Stimulated activated CD4-positive, alpha-beta T cell treated with anti-CD3 and anti-CD28 coated beads, Interleukin-12 subunit alpha, Interleukin-12 subunit beta, amount 100 ng/mL, for 24 hours (primary cell): ENCODE measurements at regions not wholly inside any gene's neighbourhood (a gene's known extent, or its start where the extent isn't known, plus 50 kb on each side); places are given as distances from the start of the nearest gene placed in this dataset.

Experiments used
- DNase-seq, 2 experiments: peaks; one replicate each; pipeline ENCODE4 v3.0.0-alpha.2; 2020; ENCODE audit warnings: low read depth in 2 of 2

DNA sequence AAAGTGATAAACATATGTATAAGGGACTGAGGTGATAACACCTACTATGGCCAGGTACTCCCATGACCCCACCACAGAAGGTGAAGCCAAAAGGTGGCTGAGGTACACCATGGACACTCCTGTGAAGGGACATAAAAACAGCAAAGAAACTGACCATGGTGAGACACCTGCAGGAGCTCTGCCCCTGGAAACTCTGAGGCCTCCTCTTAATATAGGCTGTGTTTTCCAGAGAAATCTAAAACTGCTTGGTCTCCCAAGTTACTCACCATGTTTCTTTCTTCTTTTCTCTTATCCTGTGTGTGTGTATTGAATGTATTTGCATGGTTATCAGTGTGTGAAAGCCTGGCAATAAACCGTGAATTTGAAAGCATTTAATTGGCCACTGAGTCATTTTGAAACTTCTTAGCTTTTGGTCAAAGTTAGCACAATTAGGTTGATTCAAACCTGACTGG is 739.3 kb upstream of the GCFC2 start:
- no peak for DNase-seq

DNA sequence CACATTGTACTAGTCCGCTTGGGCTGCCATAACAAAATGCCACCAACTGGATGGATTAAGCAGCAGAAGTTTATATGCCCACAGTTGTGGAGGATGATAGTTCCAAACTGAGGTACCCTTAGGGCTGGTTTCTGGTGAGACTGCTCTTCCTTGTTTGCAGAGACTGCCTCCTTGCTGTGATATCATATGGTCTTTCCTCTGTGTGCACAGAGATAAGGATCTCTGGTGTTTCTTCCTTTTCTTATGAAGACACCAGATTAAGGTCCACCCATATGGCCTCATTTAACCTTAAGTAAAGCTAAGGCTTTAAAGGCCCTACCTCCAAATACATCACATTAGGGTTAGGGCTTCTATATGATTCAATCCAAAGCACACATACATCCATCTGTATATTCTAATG is 738.2 kb upstream of the GCFC2 start:
- no peak for DNase-seq

DNA sequence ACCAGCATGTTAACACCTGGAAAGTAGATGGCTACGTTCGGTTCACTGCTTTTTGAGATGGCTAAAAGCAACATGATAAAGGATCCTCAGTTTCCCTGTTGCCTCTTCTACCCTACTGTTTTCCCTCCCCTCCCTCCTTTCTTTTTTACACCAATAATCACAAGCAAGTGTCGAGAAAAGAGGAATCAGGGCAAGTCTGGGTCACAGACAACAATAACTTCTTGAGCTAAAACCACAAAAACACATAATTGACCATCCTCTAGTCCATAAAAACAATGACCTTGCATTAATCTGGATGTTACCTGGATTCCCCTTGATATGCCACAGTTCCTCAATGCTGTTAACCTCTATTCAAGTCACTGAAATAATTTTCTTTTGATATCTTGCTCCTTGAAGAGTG is 736.6 kb upstream of the GCFC2 start:
- DNase-seq: no peak

DNA sequence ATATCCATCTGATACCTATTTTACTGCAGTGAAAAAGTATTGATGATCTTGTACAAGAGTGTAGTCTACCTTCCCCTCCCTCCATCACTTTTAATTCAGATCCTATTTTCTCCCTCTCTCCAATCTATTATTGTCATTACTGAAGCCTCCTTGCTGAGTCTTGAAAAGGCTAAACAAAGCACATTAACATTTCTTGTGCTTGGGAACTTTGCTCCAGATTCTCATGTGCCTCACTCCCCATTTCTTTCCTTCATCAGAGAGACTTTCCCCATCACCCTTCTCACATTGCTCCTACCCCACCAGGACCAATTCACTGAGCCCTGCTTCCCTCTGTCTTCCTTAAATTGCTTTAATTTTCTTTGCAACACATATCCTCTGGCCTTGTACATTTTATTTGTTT is 736.2 kb upstream of the GCFC2 start:
- DNase-seq: no peak

DNA sequence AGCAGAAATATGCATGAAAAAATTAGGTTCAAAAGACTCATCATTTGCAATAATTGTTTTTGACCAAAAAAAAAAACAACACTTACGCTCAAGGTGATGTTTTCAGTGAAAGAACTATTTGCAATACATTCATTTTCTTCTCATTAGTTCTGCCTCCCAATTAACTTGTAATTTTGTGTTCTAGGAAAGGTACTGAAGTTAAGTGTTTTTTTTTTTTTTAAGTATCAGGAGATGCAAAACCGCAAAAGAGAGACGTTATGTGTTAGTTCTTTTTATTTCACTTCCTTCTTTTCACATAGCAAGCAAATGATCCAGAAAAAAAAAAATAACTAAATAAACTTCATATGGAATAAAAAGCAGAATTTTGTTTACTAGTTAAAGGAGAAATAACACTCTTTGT is 735.2 kb upstream of the GCFC2 start:
- DNase-seq: no peak

DNA sequence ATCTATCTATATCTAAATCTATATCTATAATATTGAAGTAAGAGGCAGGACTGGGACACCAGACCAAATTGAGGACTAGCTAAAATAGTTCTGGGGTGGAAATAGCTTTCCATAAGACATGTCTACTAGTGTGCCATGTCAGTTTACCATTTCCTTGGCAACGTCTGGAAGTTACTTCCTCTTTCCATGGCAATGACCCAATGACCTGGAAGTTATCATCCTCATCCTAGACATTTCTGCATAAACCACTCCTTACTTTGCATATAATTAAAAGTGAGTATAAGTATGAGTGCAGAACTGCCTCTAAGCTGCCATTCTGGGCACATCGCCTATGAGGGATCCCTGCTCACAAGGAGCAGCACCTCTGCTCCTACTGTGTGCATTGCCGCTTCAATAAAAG is 734.0 kb upstream of the GCFC2 start:
- DNase-seq: no peak

DNA sequence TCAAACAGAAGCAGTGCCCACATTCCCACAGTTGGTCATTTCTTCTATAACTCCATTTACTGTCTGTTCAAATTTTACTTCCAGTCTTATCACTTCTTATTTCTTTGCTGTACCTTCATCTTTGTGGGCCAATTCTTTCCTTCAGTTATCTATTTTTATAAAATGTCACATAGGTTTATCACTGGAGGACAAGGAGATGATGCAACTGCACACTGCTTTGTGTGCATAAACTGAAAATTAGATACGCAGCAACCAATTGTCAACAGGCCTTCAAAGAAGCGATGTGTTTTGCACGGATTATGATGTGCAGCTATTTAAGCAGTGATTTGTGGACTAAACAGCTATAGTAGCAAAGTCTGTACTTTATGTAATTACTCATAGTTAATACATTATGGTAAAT is 726.8 kb upstream of the GCFC2 start:
- DNase-seq: no peak

DNA sequence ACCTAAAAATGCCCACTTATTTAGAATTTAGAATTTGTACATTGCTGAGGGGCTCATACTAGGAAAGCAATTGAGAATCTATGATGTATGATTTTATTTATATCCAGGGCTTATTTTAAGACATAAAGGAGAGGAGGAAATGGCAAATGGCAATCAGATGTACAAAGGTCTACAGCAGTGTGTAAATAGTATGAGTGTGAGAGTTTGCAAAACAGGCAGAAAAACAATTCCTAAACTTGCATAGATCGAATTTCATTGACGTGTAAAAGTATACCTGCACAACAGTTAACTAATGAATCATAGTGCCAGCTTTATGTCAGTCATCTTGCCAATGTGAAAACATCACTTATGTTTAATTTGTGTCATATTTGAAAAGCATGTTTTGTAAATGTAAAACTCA is 718.7 kb upstream of the GCFC2 start:
- no peak for DNase-seq

DNA sequence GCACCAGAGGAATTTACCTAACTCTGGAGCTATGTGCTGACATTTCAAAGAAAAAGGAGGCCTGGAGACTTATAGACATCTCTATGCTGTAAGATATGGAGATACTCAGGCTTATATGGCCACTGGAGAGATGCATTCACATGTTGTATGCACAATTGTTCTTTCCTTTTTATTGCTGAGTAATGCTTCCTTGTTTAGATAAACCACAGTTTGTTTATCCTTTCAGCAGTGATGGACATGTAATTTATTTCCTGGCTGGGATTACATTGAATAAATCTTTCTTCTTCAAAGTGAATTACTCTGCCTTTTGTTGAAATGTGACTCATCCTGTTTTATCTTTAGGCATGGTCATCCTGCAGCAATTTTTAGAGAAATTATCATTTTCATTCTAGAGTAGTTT is 716.7 kb upstream of the GCFC2 start:
- no peak for DNase-seq

DNA sequence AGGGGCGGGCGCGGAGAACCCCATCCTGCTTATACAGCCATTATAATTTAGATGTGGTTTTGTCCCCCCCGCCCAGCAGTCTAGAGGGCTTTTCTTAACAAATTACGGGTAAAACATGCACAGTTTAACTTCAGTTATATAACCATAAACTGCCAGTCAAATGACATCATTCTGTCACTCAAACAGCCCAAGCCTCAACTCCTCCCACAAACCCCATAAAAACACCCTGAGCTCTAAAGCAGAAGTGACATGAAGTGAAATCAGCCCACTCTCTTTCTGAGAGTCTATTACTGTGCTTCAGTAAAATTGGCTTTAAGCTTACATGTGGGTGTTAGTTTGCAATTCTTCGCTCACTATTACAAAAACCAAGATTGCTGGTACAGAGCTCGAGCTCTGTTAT is 705.1 kb upstream of the GCFC2 start:
- no peak for DNase-seq

DNA sequence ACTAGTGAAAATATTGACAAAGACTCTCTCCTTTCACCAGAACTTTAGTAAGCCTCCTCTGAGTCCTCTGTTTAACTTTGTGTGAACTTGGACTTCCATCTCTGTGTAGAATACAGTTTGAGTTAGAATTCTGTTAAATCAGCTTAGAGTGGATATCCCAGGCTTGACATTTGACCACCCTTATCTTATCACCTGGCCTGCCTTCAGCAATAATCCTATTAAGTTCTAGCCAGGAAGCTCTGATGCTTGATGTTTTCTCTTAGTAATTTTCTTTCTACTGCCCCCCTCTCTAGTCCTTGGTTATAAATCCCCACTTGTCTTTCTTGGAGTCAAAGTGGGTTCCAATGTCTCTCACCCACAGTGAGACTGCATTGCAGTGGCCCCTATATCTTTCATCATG is 702.7 kb upstream of the GCFC2 start:
- DNase-seq: no peak

DNA sequence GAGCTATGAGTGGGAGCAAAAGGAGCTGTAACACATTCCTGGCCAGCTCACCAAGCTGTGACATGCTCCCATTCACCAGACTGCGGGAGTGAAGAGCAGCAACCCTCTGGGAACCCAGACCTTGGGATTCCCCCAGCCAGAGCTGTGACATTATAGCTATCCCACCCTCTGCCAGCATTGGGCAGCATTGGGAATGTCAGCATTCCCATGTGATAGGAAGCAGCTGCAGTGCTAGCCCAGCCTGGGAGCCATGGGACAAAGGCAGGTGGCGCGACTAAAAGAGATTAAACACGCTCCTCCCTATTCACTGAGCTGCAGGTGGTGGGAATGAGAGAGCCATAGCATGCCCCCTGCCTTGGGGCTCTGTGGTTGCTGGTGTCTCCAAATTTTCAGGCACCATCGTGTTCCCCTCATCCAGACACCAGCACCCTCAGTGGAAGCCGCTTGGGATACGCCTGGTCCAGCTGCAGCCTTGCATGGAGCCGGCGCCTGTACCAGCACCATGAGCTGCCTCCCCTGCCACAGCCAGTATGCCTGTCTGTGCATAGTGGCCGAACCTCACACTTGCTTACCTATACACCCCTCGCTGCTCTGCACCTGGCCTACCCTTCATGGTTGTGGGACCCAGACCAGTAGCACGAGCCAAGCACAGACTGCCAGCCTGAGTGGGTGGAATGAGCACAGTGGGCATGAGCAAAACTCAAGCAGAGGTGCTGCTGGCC is 695.6 kb upstream of the GCFC2 start:
- no peak for DNase-seq

DNA sequence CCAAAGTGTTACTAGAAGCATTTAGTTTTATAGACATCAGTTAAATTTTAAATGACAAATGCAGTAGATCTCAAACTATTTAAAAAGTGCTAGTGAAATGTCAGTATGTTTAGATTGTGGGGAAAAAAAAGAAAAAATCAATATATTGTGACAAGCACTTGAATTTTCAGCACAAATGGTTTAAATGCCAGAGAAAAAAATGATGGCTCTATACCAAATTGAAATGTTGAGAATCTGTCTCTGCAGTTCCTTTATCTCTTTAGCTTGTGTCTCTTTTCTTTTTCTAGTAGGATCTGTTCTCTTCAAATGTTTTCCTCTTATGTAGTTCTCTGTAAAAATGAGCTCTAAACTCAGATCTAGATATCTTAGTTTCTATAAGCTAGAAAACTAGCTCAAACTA is 682.6 kb upstream of the GCFC2 start:
- DNase-seq: no peak

DNA sequence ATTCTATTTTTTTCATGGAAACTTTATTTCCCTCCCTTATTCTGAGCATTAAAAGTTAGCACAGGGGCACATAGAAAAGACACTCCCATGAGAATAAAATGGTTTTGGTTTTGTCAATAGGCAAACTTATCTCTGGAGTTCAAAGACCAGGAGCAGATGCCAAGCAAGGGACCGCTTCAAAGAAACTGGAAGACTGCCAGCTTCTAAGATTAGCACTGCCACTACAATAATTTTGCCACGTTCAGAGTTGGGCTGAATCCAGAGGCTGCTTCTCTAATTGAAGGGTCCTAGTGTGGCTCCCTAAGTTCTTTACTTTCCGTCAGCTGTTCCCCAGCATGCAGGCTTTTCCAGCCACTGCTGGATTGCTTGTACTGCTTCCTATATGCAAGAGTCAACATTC is 681.0 kb upstream of the GCFC2 start:
- no peak for DNase-seq

DNA sequence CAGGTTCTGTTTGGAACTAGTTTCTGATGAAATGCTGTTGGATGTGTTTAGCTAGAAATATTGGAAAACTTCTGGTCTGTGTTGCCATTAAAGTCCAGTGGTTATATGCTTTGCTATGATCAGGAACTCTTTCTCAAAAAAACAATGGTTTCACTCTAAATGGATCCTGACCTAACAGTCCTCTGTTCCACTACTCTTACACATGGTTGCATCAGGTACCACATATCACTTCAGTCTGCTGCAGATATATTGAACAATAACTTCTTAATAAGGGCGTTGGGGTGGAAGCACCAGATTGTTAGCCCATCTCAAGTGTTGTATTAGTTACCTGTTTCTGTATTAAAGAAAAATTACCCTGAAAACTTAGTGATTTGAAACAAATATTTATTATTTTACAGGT is 676.6 kb upstream of the GCFC2 start:
- DNase-seq: no peak

DNA sequence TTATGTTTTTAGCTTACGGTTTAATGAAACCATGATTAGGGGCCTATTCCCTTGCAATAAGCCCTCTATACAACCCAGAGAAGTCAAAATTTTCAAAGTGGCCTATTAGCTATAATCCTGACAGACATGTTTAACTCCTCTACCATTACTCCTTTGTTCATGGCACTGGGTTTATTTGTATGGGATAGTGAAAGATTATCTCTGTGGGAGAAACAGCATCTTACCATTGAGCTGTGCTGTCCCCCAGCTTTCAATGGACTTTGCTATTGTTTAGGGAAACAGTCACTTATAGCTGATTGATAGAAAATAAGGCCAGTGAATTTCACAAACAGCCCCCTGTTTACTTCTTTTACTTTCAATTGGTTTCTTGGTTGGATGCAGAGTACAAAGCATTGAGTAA is 675.2 kb upstream of the GCFC2 start:
- DNase-seq: no peak

DNA sequence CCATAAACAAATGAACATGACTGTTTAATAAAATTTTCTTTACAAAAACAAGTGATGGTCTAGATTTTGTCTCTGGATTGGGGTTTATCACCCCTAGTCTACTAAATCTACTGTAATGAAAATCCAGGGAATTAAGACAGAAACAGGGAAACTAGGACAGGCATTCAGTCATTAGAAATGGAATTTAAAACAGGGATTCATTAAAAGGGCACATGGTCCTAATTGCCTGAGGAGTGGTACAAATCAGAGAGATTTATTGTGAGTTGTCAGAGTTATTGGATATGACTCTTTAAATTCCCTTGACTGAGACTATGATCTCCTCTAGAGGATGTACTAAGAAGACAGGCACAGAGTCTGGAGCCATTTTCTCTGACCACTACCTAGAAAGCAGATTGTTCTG is 670.9 kb upstream of the GCFC2 start:
- no peak for DNase-seq

DNA sequence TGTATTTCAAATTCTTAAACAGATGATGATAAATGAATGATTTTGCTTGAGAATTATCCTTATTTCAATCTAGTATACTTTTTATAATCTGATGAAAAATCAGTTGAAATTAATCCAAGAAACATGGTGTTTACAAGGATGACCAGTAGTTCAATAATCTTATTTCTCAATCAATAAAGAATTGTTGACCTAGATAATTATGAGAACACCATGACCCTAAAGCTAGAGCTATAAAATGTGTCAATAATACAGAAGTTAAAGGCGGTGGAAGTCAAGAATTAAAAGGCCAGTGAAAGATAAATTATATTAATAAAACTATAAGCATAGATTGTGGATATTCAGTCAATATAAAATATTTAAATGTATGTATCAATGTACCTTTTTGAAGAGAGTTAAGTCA is 667.4 kb upstream of the GCFC2 start:
- no peak for DNase-seq

DNA sequence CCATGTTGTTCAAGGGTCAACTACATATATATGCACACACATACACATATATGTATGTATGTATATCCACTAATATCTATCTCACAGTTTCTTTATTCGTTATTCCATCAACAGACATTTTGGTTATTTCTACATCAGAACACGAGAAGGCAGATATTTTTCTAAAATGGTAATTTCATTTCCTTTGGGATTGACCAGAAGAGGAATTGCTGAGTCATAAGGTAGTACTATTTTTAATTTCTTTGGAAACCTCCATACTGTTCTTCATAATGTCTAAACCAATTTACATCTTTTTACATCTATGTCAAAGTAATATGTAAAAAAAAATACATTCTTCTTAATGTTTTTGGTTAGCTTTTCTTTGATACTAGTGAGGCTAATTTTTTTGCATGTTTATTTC is 630.7 kb upstream of the GCFC2 start:
- no peak for DNase-seq

DNA sequence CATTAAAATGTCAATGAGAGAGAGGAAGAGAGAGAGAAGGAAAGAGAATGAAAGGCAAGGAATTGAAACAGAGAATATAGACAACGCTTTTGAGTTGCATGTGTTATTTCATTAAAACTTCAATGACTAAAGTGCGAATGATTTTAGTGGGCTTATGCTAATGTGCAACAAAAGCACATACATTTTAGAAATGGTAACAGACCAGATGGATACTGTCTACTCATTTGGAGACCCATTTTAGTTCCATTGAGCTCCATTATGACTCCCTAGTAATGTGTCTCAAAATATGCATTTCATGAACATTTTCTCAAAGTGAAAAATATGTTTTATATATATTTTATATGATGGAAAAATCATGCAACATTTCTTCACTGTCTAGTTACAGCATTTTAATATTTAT is 622.2 kb upstream of the GCFC2 start:
- no peak for DNase-seq

DNA sequence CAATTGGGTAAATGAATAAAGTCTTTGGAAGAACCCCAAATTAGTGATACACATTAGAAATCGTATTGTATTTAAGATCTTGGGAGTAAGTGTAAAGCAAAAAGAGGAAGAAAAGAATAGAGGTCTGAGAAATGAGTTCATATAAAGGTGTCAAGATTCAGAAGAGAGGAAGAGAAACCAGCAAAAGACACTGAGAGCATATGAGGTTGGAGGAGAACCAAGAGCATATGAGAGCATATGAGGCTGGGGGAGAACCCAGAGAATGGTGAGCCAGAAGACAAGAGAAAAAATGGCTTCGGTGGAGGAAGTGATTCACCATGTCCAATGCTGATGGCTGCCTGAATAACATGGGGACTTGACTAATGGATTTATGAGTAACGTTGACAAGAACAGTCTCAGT is 620.1 kb upstream of the GCFC2 start:
- no peak for DNase-seq

DNA sequence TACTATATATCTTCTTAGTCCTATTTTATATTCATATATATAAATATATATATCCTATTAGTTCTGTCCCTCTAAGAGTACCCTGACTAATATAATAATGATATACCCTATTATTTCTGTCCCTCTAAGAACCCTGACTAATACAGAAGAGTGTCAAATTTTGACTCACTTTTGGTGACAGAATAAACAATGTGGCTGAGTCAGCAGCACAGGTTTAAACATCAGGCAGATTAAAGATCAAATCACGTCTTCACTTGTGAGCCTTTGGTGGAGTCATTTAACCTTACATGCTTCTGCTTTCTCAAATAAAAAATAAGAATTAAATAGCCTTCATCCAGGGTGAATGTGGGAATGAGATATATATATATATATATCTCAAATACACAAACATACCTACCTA is 615.9 kb upstream of the GCFC2 start:
- no peak for DNase-seq

DNA sequence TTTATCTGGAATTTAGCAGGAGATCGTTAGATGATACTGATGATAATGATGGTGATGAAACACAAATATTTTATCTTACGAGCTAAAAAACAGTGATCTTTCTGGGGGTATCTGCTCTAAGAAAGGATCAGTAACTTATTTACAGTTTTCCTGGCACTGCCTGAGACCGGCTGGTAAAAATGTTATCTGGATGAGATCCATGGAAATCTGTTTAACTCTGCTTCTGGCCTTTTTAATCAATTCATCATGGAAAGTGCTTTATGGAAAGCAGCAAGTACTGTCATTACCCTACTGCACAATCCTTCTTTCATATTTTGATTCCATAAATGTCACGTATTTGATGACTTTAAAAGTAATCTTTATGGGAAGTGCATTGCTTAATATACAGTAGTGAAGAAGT is 612.7 kb upstream of the GCFC2 start:
- DNase-seq: no peak

DNA sequence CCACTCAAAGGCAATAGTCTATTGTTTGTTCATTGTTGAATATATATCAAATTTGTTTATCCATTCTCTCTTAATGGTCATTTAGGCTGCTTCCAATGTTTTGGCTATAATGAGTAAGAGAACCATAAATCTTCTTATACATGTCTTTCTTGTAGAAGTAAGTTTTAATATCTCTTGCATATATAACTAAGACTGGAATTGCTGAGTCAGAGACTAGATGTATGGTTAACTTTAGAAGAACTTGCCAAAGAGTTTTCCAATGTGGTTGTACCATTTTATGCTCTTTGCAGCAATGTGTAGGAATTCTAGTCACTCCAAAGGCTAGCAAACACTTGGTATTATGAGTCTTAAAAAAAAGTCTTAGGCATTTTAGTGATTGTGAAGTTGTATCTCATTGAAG is 610.0 kb upstream of the GCFC2 start:
- no peak for DNase-seq
